DOHH2 (cell line): ENCODE measurements at regions not wholly inside any gene's neighbourhood (a gene's known extent, or its start where the extent isn't known, plus 50 kb on each side); places are given as distances from the start of the nearest gene placed in this dataset.
A peak's percentile ranks its signal among the peaks of the same experiment; 100 is the strongest.

Experiments used
- H3F3A ChIP-seq: fragments of 200-600 bp; sonication (generic), shearing (Covaris generic); 2 replicates; pipeline ENCODE4 v1.6.0; 2016; ENCODE audit warnings: antibody characterized with exemption, mild to moderate bottlenecking; ENCODE audit not compliant: control insufficient read depth, insufficient read depth
- H3K27ac ChIP-seq: fragments of 200-600 bp; sonication (generic); 2 replicates; pipeline ENCODE4 v1.5.1; 2014; ENCODE audit warnings: low read depth, mild to moderate bottlenecking, low read length, moderate library complexity
- H3K27me3 ChIP-seq: fragments of 200-600 bp; sonication (generic); 2 replicates; pipeline ENCODE4 v1.6.1; 2014; ENCODE audit warnings: mild to moderate bottlenecking, low read length, mixed read lengths; ENCODE audit not compliant: control insufficient read depth
- H3K36me3 ChIP-seq: fragments of 200-600 bp; sonication (generic); 2 replicates; pipeline ENCODE4 v1.6.1; 2014; ENCODE audit warnings: mild to moderate bottlenecking, low read length, moderate library complexity, mixed read lengths; ENCODE audit not compliant: control insufficient read depth
- H3K4me1 ChIP-seq: fragments of 200-600 bp; sonication (generic); 2 replicates; pipeline ENCODE4 v1.6.1; 2014; ENCODE audit warnings: mild to moderate bottlenecking, low read length, mixed read lengths; ENCODE audit not compliant: control insufficient read depth
- H3K4me2 ChIP-seq: fragments of 200-600 bp; sonication (generic); 2 replicates; pipeline ENCODE4 v1.6.0; 2014; ENCODE audit warnings: mild to moderate bottlenecking, low read length, moderate library complexity
- H3K4me3 ChIP-seq: fragments of 200-600 bp; sonication (generic); 2 replicates; pipeline ENCODE4 v1.5.1; 2014; ENCODE audit warnings: mild to moderate bottlenecking, low read length, mixed read lengths
- H3K79me2 ChIP-seq: fragments of 200-600 bp; sonication (generic); 2 replicates; pipeline ENCODE4 v1.6.1; 2014; ENCODE audit warnings: mild to moderate bottlenecking, low read length, mixed read lengths; ENCODE audit not compliant: control insufficient read depth
- H3K9me2 ChIP-seq: fragments of 200-600 bp; sonication (generic); replicated peaks from 2 replicates; pipeline ENCODE4 v1.6.1; 2014; ENCODE audit warnings: mild to moderate bottlenecking, low read length, mixed read lengths; ENCODE audit not compliant: control insufficient read depth
- H3K9me3 ChIP-seq: fragments of 200-600 bp; sonication (generic); 2 replicates; pipeline ENCODE4 v1.6.1; 2014; ENCODE audit warnings: antibody characterized with exemption, low read length, mixed read lengths; ENCODE audit not compliant: control insufficient read depth, insufficient read depth
- H4K20me1 ChIP-seq: fragments of 200-600 bp; sonication (generic); 2 replicates; pipeline ENCODE4 v1.6.0; 2014; ENCODE audit warnings: low read depth, mild to moderate bottlenecking, antibody characterized with exemption, low read length, moderate library complexity; ENCODE audit not compliant: control insufficient read depth, insufficient read depth
- CTCF ChIP-seq: fragments of 200-600 bp; sonication (generic); IDR thresholded peaks from one replicate; pipeline ENCODE4 v1.5.1; 2014; ENCODE audit warnings: antibody characterized with exemption, mild to moderate bottlenecking, low read depth, low read length; ENCODE audit not compliant: poor library complexity, severe bottlenecking
- EZH2phosphoT487 ChIP-seq: fragments of 200-600 bp; sonication (generic); IDR thresholded peaks from 2 replicates; pipeline ENCODE4 v1.6.1; 2017; ENCODE audit warnings: borderline replicate concordance, mild to moderate bottlenecking, antibody characterized with exemption, low read length, moderate library complexity, mixed read lengths

- Histone ChIP-seq H3K79me2 (no peaks in the 10 kb centered on the region), H3K36me3 (no peaks in the 10 kb centered on the region), H3K4me3 (no peak overlapping the region), H3K9me2 (no peaks in the 10 kb centered on the region), H3K27ac (no peak overlapping the region), H3K27me3 (no peaks in the 10 kb centered on the region), H3K4me2 (no peak overlapping the region), H3K4me1 (peaks cover 5% of the 10 kb centered on the region), H3F3A (no peaks in the 10 kb centered on the region), H3K9me3 (no peaks in the 10 kb centered on the region), H4K20me1 (no peaks in the 10 kb centered on the region)
- TF ChIP-seq CTCF (no peak), EZH2phosphoT487 (no peak)
Observed at GRCh38 chr3:117016378-117016777, 306.8 kb downstream of the TUSC7 start.

- no peaks in the 10 kb centered on the region for H3K79me2 ChIP-seq
- H3K4me1 ChIP-seq = peaks cover 5% of the 10 kb centered on the region
- H3K27me3 ChIP-seq = no peaks in the 10 kb centered on the region
- no peak overlapping the region for H3K27ac ChIP-seq
- no peaks in the 10 kb centered on the region for H3K9me2 ChIP-seq
- H3K4me3 ChIP-seq = no peak overlapping the region
- no peak overlapping the region for H3K4me2 ChIP-seq
- no peak for TF ChIP-seq CTCF
- no peak for TF ChIP-seq EZH2phosphoT487
- H3F3A ChIP-seq = no peaks in the 10 kb centered on the region
- H4K20me1 ChIP-seq = no peaks in the 10 kb centered on the region
- H3K9me3 ChIP-seq = no peaks in the 10 kb centered on the region
- H3K36me3 ChIP-seq = no peaks in the 10 kb centered on the region
Observed at GRCh38 chr3:117017135-117017894, 307.7 kb downstream of the TUSC7 start.

GRCh38 chr3:117018655-117019054 lies 309.1 kb downstream of the TUSC7 start:
- no peaks in the 10 kb centered on the region for H3F3A ChIP-seq
- H3K9me2 ChIP-seq = no peaks in the 10 kb centered on the region
- H3K36me3 ChIP-seq = no peaks in the 10 kb centered on the region
- peaks cover 5% of the 10 kb centered on the region for H3K4me1 ChIP-seq
- H3K4me3 ChIP-seq = no peak overlapping the region
- H3K9me3 ChIP-seq = no peaks in the 10 kb centered on the region
- H3K27me3 ChIP-seq = no peaks in the 10 kb centered on the region
- TF ChIP-seq CTCF (no peak), EZH2phosphoT487 (no peak)
- peak overlapping the region; percentile 3; the same call in 1 of the 2 replicates for H3K4me2 ChIP-seq
- no peak overlapping the region for H3K27ac ChIP-seq
- no peaks in the 10 kb centered on the region for H3K79me2 ChIP-seq
- H4K20me1 ChIP-seq = no peaks in the 10 kb centered on the region
